ENCODE measurements at regions not wholly inside any gene's neighbourhood (a gene's known extent, or its start where the extent isn't known, plus 50 kb on each side); places are given as distances from the start of the nearest gene placed in this dataset.

DNA sequence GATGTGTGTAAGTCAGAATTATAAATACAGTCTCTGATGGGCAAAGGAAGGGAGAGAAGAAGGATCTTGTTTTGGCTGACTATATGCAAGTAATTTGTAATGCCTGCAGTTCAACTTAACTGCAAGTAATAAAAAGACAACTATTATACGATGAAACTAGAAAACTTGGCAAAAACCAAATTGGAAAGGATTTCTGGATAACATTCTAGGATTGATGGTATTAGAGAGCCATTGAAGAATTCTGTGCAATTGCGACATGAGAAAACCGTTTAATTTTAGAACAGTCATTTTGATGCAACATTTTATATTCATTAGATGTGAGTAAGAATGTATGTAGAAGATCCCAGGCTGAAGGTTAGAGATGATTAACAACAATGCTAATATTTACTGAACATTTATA is 1334.1 kb downstream of the EFNB2 start:
- H3K9ac ChIP-seq (ENCODE audit: low read length): no peak overlapping the region
- CTCF ChIA-PET: no interaction called here
- POLR2A ChIA-PET: no interaction called here
- DNase-seq (ENCODE audit: low read depth, low spot score) (no peak), ATAC-seq (no peak)
- no peak overlapping the region for H3K27ac ChIP-seq (ENCODE audit: low read depth, low read length)
- no TSS peak for BruUV-seq (replicated peaks)
- no peak overlapping the region for H3K4me2 ChIP-seq (ENCODE audit: low read length)
- H3K4me3 ChIP-seq (replicated peaks in 1 of 2; ENCODE audit: low read depth in 1 of 2, low read length in 2 of 2): no peak overlapping the region
- H3K27me3 ChIP-seq (ENCODE audit: insufficient read depth, low read length): no peaks in the 10 kb centered on the region
- H2AFZ ChIP-seq (ENCODE audit: low read depth, low read length, poor library complexity, severe bottlenecking): no peak overlapping the region
- no peaks in the 10 kb centered on the region for H3K79me2 ChIP-seq (ENCODE audit: insufficient read depth, low read length)
- no peaks in the 10 kb centered on the region for H3K9me2 ChIP-seq (ENCODE audit: insufficient read depth)
- TF ChIP-seq YY1 (IDR thresholded peaks at IDR 0.05; ENCODE audit: extremely low read depth, insufficient replicate concordance, low read depth, low read length) (no peak), EZH2 (IDR thresholded peaks at IDR 0.05) (no peak), SIN3A (IDR thresholded peaks at IDR 0.05; ENCODE audit: low read depth) (no peak), POLR2AphosphoS5 (IDR thresholded peaks at IDR 0.05; ENCODE audit: low read depth, low read length) (no peak)
- no peaks in the 10 kb centered on the region for H3K9me3 ChIP-seq (ENCODE audit: control insufficient read depth in 1 of 2, insufficient read depth in 1 of 2, low read depth in 1 of 2, low read length in 2 of 2)
- RAD21 ChIA-PET (ENCODE audit: low non-redundant PET in 1 of 2, low total read pairs in 2 of 2, uncharacterized antibody in 2 of 2, unreplicated experiment in 2 of 2): no interaction called here
- H3K4me1 ChIP-seq (ENCODE audit: control insufficient read depth in 1 of 2, insufficient read depth in 2 of 2, low read length in 2 of 2): no peaks in the 10 kb centered on the region
- H3K36me3 ChIP-seq (ENCODE audit: control insufficient read depth in 1 of 2, insufficient read depth in 2 of 2, low read length in 2 of 2): no peaks in the 10 kb centered on the region
- H4K20me1 ChIP-seq (ENCODE audit: insufficient read depth): no peaks in the 10 kb centered on the region
- intact Hi-C loops (cut with micrococcal nuclease): loop anchor here (10.0 kb wide), 1 partner anchor 1333 kb away; the partner anchor contains the start of gene EFNB2

DNA sequence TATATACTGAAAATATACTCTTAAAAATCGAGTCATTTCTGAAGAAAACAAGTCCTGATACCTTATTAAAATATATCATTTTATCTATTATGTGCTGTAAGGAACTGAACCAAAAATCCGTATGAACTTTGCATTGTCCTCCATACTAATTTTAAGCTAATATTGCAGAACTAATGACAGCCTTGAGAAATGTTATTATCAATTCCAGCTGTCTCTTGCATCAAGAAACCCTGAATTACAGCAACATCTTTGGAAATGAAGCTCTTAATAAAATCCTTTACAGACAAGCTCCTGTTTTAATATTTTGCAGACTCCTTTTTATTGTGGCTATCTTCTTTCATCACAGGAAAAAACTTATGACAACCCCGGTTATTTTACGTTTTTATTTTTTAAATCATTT is 1335.3 kb downstream of the EFNB2 start:
- BruUV-seq (replicated peaks): no TSS peak
- H3K27me3 ChIP-seq (ENCODE audit: insufficient read depth, low read length): no peaks in the 10 kb centered on the region
- TF ChIP-seq POLR2AphosphoS5 (IDR thresholded peaks at IDR 0.05; ENCODE audit: low read depth, low read length) (no peak), POLR2A (IDR thresholded peaks at IDR 0.05; ENCODE audit: borderline replicate concordance, extremely low read depth, insufficient read depth, insufficient read length) (no peak), SRF (IDR thresholded peaks at IDR 0.05; ENCODE audit: low read depth) (no peak), CEBPB (IDR thresholded peaks at IDR 0.05; ENCODE audit: low read depth) (no peak), TCF7L2 (IDR thresholded peaks at IDR 0.05; ENCODE audit: borderline replicate concordance, extremely low read depth, insufficient read depth, insufficient read length) (no peak)
- TF ChIP-seq, protein P1, sequence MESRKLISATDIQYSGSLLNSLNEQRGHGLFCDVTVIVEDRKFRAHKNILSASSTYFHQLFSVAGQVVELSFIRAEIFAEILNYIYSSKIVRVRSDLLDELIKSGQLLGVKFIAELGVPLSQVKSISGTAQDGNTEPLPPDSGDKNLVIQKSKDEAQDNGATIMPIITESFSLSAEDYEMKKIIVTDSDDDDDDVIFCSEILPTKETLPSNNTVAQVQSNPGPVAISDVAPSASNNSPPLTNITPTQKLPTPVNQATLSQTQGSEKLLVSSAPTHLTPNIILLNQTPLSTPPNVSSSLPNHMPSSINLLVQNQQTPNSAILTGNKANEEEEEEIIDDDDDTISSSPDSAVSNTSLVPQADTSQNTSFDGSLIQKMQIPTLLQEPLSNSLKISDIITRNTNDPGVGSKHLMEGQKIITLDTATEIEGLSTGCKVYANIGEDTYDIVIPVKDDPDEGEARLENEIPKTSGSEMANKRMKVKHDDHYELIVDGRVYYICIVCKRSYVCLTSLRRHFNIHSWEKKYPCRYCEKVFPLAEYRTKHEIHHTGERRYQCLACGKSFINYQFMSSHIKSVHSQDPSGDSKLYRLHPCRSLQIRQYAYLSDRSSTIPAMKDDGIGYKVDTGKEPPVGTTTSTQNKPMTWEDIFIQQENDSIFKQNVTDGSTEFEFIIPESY (IDR thresholded peaks at IDR 0.05; ENCODE audit: extremely low read depth, insufficient replicate concordance, low read length): no peak
- TF ChIP-seq, protein P2, sequence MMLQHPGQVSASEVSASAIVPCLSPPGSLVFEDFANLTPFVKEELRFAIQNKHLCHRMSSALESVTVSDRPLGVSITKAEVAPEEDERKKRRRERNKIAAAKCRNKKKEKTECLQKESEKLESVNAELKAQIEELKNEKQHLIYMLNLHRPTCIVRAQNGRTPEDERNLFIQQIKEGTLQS (IDR thresholded peaks at IDR 0.05): no peak
- no peaks in the 10 kb centered on the region for H3K9me2 ChIP-seq (ENCODE audit: insufficient read depth)
- ATAC-seq (no peak), DNase-seq (ENCODE audit: low read depth, low spot score) (no peak)
- no peaks in the 10 kb centered on the region for H3K9me3 ChIP-seq (ENCODE audit: control insufficient read depth in 1 of 2, insufficient read depth in 1 of 2, low read depth in 1 of 2, low read length in 2 of 2)
- intact Hi-C loops (cut with micrococcal nuclease): loop anchor here (10.0 kb wide), 1 partner anchor 1335 kb away; the partner anchor contains the start of gene EFNB2
- H3K27ac ChIP-seq (ENCODE audit: low read depth, low read length): no peak overlapping the region
- H3K4me1 ChIP-seq (ENCODE audit: control insufficient read depth in 1 of 2, insufficient read depth in 2 of 2, low read length in 2 of 2): no peaks in the 10 kb centered on the region
- RAD21 ChIA-PET (ENCODE audit: low non-redundant PET in 1 of 2, low total read pairs in 2 of 2, uncharacterized antibody in 2 of 2, unreplicated experiment in 2 of 2): no interaction called here
- H3K9ac ChIP-seq (ENCODE audit: low read length): no peak overlapping the region
- no peak overlapping the region for H3K4me2 ChIP-seq (ENCODE audit: low read length)
- CTCF ChIA-PET: no interaction called here
- POLR2A ChIA-PET: no interaction called here
- no peaks in the 10 kb centered on the region for H3K79me2 ChIP-seq (ENCODE audit: insufficient read depth, low read length)
- no peak overlapping the region for H2AFZ ChIP-seq (ENCODE audit: low read depth, low read length, poor library complexity, severe bottlenecking)
- no peak overlapping the region for H3K4me3 ChIP-seq (replicated peaks in 1 of 2; ENCODE audit: low read depth in 1 of 2, low read length in 2 of 2)
- no peaks in the 10 kb centered on the region for H3K36me3 ChIP-seq (ENCODE audit: control insufficient read depth in 1 of 2, insufficient read depth in 2 of 2, low read length in 2 of 2)
- no peaks in the 10 kb centered on the region for H4K20me1 ChIP-seq (ENCODE audit: insufficient read depth)

Measured in HCT116 (cell line).